T-helper 17 cell (primary cell): ENCODE measurements at regions not wholly inside any gene's neighbourhood (a gene's known extent, or its start where the extent isn't known, plus 50 kb on each side); places are given as distances from the start of the nearest gene placed in this dataset.

Source experiments
- ATAC-seq: fragments of 150-1000 bp; cut with Tn5 transposase; 2 replicates; pipeline ENCODE4 v1.10.0; 2021; ENCODE audit warnings: mild to moderate bottlenecking, moderate library complexity
- DNase-seq, 3 donors: peaks; one replicate each; pipeline versions ENCODE4 v3.0.0 to v3.0.0-alpha.2; 2020 to 2021
- H3K9me3 ChIP-seq: one replicate; pipeline ENCODE4 v1.7.0; 2013; ENCODE audit warnings: low read length, mild to moderate bottlenecking; ENCODE audit not compliant: control insufficient read depth, poor library complexity, severe bottlenecking
- H3K27ac Mint-ChIP-seq: one replicate; pipeline ENCODE4 v1.8.0; 2022; ENCODE audit warnings: mild to moderate bottlenecking, moderate library complexity, mixed read lengths
- H3K27me3 Mint-ChIP-seq: one replicate; pipeline ENCODE4 v1.8.0; 2022; ENCODE audit warnings: mixed read lengths
- H3K36me3 Mint-ChIP-seq: one replicate; pipeline ENCODE4 v1.8.0; 2022; ENCODE audit warnings: low read depth, mixed read lengths
- H3K4me1 Mint-ChIP-seq: one replicate; pipeline ENCODE4 v1.8.0; 2022; ENCODE audit warnings: mild to moderate bottlenecking, mixed read lengths
- H3K4me3 Mint-ChIP-seq: one replicate; pipeline ENCODE4 v1.8.0; 2022; ENCODE audit warnings: mild to moderate bottlenecking, moderate library complexity, mixed read lengths

DNA sequence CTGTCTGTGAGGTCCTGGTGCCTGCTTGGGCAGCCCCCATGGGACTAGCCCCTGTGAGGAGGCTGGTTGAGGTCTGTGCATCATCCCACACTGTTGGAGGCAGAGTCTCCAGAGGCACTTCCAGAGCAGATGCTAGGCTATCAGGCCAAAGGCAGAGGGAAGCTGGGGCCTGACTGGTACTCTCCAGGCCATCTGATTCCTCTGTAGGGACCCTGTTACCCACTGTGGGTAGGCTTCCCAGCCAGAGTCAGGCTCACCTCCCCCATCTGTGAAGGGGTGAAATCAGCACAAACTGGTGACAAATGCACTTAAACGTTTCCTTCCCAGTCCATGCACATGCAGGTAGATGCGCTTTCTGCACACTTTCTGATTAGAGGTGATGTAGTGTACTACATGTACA, 212.6 kb upstream of the TOPAZ1 start:
- no peak for ATAC-seq
- Mint-ChIP-seq H3K36me3 (no peaks in the 10 kb centered on the region), H3K4me1 (no peaks in the 10 kb centered on the region), H3K27me3 (peaks cover 75% of the 10 kb centered on the region), H3K4me3 (no peak overlapping the region), H3K27ac (no peak overlapping the region)
- H3K9me3 ChIP-seq, result no peaks in the 10 kb centered on the region
- DNase-seq, result no peak

DNA sequence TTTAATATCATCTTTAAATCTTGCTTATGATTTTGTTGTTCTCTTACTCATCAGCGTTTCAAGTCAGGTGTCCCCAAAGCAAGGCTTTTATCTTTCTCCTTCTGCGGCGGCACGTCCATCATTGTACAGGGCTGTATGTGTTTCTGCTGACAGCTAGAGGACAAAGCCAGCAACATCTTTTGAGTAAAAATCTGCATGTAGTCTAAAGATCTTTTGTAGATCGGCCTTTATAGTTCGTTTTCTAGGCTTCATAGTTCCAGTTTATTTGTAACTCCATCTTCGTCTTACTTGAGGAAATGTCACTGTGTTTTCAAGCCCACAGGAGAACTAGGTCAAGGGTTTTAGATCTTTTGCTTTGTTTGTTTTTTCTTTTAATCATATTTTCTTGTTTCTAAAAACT, 211.4 kb upstream of the TOPAZ1 start:
- no peak overlapping the region for H3K4me3 Mint-ChIP-seq
- H3K9me3 ChIP-seq, result no peaks in the 10 kb centered on the region
- DNase-seq (no peak), ATAC-seq (no peak)
- no peak overlapping the region for H3K27ac Mint-ChIP-seq
- H3K27me3 Mint-ChIP-seq, result peaks cover 69% of the 10 kb centered on the region
- no peaks in the 10 kb centered on the region for H3K4me1 Mint-ChIP-seq
- H3K36me3 Mint-ChIP-seq, result no peaks in the 10 kb centered on the region

DNA sequence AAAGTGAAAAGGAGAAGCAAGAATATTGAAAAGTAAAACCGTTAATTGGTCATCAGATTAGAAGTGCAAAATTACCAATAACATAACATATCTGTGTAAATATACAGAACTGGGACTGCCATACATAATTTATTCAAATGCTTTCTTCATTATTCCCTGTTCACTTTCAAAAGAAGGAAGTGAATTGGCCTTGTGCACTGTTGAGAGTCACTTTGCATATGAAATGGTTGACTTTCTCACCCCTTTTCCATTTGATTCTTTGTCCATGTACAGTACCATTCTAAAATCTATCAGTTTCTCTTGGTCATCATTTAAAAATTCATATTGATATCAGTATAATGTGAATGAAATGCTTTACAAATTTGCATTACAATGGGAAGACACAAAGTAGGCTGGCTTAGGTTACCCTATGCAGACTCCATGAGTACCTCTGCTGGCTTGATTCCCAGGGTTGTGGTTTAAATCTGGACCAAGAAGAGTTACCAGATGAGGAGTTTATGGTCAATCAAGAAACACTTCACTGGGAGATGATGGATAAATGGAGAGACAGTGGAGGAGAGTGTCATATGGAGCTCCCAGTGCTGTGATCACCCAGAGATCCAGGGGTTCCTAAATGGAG, 210.9 kb upstream of the TOPAZ1 start:
- H3K4me3 Mint-ChIP-seq, result no peak overlapping the region
- ATAC-seq (no peak), DNase-seq (no peak)
- no peaks in the 10 kb centered on the region for H3K4me1 Mint-ChIP-seq
- H3K9me3 ChIP-seq, result no peaks in the 10 kb centered on the region
- no peaks in the 10 kb centered on the region for H3K36me3 Mint-ChIP-seq
- H3K27ac Mint-ChIP-seq, result no peak overlapping the region
- H3K27me3 Mint-ChIP-seq, result peaks cover 67% of the 10 kb centered on the region

DNA sequence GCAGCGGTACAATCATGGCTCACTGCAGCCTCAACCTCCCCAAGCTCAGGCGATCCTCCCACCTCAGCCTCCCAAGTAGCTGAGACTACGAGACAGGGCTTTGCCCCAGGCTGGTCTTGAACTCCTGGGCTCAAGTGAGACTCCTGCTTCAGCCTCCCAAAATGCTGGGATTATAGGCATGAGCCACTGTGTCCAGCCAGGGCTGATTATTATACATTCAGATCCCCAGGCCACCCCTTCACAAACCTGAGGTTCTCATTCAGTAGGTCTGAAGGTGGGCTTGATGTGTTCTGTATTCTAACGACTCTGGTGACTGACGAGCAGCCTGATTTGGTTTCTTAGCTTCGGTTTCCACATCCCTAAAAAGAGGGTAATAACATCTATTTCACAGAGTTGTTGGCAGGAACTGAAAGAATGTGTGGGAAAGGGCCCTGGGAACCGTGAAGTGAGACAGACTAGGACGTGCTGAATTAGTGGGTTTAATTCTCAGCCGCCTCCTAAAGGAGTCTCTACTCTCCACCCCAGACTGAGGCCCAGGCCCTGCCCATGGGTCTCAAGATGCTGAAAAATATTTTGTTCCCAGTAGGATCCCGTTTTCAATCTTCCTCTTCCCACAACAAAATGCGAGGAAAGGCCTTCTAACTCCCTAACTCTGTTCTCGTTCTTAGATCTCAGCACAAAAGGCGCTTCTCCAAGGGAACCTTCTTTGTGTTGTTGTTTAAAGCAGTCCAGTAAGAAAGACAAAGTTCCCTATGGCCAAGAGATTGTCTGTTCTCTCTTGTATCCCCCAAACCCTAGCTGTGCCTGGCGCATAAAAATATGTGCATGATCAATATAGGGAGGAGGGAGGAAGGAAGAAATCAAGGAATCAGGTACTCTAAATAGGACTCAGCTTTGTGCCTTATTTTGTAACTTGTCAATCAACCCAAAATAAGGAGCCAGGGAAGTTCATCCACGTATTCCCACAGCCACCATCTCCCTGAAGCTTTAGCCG, 210.0 kb upstream of the TOPAZ1 start:
- H3K36me3 Mint-ChIP-seq, result no peaks in the 10 kb centered on the region
- no peaks in the 10 kb centered on the region for H3K9me3 ChIP-seq
- H3K4me3 Mint-ChIP-seq, result no peak overlapping the region
- no peak overlapping the region for H3K27ac Mint-ChIP-seq
- ATAC-seq (no peak), DNase-seq (no peak)
- peaks cover 67% of the 10 kb centered on the region for H3K27me3 Mint-ChIP-seq
- no peaks in the 10 kb centered on the region for H3K4me1 Mint-ChIP-seq

DNA sequence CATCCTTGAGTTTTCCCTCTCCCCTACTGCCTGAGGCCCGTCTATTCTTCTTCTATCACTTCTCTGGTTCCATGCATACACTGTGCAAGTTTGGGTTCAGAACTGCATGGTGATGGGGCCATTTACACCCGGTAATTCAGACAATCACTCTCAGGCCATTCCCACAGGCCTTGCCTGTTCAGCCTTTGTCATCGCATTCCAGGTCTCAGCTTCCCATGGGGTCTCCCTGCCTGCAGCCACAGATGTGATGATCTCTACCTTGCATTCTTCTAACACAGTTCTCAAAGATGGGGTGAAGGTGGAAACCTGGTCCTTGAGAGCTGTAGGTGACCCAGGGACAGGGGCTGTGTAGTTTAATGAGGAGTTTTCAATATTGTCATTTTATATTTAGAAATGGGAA, 209.2 kb upstream of the TOPAZ1 start:
- no peaks in the 10 kb centered on the region for H3K4me1 Mint-ChIP-seq
- H3K4me3 Mint-ChIP-seq, result no peak overlapping the region
- peaks cover 67% of the 10 kb centered on the region for H3K27me3 Mint-ChIP-seq
- no peak for DNase-seq
- no peaks in the 10 kb centered on the region for H3K9me3 ChIP-seq
- ATAC-seq, result no peak
- H3K27ac Mint-ChIP-seq, result no peak overlapping the region
- H3K36me3 Mint-ChIP-seq, result no peaks in the 10 kb centered on the region

DNA sequence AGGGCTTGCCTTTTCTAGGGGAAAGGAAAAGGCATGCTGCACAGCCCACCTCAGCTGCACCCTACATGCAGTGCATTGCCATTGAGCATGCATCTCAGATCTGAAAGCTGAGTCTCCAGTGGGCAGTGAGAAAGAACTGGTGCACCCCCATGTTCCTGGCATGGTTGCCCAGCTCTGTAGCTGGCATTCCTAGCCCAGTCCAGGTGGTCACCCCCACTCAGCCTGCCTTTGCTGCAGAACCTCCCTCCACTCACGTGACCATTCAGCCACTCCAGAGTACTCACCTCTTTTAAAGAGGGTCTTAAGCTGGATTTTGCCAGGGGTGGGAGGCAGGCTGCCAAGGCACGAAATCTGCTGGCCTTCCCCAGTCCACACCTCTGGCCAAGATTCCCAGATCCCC, 208.6 kb upstream of the TOPAZ1 start:
- H3K9me3 ChIP-seq, result no peaks in the 10 kb centered on the region
- H3K4me1 Mint-ChIP-seq, result no peaks in the 10 kb centered on the region
- no peaks in the 10 kb centered on the region for H3K36me3 Mint-ChIP-seq
- no peak overlapping the region for H3K27ac Mint-ChIP-seq
- no peak for DNase-seq
- peaks cover 67% of the 10 kb centered on the region for H3K27me3 Mint-ChIP-seq
- ATAC-seq, result no peak
- no peak overlapping the region for H3K4me3 Mint-ChIP-seq

DNA sequence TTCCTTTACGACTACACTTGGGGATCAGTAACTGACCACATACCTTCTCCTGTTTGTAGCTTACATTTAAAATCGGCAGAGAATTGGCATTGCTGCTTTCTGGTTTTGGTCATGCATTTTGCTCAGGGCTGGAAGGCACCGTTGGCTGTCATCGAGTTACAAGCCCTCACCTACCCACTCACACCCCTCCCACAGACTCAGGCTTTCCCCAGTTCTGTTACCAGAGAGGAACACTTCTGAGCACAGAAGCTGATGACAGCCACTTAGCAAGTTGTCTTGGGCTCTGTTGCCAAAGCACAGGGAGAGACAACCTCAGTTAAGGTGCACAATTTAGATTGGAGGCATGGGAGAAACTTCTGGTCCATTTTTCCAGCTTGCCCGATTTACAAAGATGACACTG, 204.8 kb upstream of the TOPAZ1 start:
- H3K9me3 ChIP-seq, result no peaks in the 10 kb centered on the region
- H3K4me3 Mint-ChIP-seq, result no peak overlapping the region
- no peaks in the 10 kb centered on the region for H3K36me3 Mint-ChIP-seq
- H3K27me3 Mint-ChIP-seq, result peaks cover 75% of the 10 kb centered on the region
- ATAC-seq (no peak), DNase-seq (no peak)
- no peak overlapping the region for H3K27ac Mint-ChIP-seq
- H3K4me1 Mint-ChIP-seq, result no peaks in the 10 kb centered on the region

DNA sequence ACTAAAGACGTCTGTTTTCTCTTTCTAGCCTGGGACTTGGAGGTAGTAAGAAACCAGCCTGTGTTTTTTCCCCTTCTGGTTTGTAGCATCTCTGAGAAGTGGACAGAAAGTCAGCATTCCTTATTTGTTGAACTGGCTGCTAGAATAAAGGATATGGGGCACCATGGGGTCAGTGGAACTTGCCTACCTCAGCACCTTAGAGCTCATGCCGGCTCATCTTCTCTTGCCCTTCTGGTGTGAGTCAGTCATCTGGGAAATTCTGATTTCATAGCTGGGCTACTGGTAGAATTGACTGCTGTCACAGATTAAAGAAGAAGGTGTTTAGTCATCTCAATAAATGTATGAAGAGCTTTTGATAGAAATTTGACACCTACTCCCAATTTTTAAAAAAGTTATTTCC, 202.7 kb upstream of the TOPAZ1 start:
- no peak overlapping the region for H3K4me3 Mint-ChIP-seq
- no peaks in the 10 kb centered on the region for H3K36me3 Mint-ChIP-seq
- H3K27me3 Mint-ChIP-seq, result peaks cover 65% of the 10 kb centered on the region
- no peak for ATAC-seq
- no peak for DNase-seq
- no peaks in the 10 kb centered on the region for H3K4me1 Mint-ChIP-seq
- no peak overlapping the region for H3K27ac Mint-ChIP-seq
- H3K9me3 ChIP-seq, result no peaks in the 10 kb centered on the region

DNA sequence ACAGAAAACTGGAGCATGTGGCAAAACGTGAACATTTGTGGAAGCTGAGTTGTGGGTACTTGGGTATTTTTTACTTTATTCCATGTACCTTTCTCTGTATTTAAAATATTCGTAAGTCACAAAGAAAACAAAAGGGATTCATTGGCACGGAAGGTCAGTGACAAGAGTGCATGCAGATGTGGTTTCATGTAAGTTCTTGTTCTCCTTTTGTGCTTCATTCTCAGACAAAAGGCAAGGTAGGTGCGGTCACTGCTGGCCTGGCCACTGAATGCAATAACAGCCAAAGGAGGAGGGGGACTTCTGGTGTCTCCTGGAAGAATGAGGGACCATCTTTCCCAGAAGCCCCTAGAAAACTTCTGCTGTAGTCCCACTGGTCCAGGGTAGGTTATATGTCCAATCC, 200.0 kb upstream of the TOPAZ1 start:
- Mint-ChIP-seq H3K36me3 (no peaks in the 10 kb centered on the region), H3K4me3 (no peak overlapping the region), H3K27me3 (peaks cover 62% of the 10 kb centered on the region), H3K4me1 (peaks cover 3% of the 10 kb centered on the region), H3K27ac (no peak overlapping the region)
- no peak for DNase-seq
- ATAC-seq, result no peak
- H3K9me3 ChIP-seq, result no peaks in the 10 kb centered on the region

DNA sequence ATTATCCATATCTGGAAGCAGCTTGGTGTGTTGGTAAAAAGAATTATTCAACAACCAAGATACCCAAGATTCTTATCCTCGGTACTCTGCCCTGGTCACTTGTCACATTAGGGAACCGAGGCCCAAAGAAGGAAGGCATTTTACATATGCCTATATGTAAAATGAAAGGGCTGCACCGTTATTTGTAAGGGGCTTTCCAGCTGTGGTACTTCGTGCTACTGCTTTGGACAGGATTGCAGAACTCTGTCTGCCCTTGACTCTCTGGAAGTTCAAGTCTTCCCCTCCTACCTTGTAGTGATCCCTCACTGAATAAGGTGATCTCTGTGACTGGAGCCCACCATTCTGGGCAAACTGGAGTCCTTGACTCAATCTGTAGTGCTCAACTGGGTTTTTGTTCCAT, 198.9 kb upstream of the TOPAZ1 start:
- Mint-ChIP-seq H3K27me3 (peaks cover 58% of the 10 kb centered on the region), H3K27ac (no peak overlapping the region), H3K4me1 (peaks cover 3% of the 10 kb centered on the region), H3K4me3 (no peak overlapping the region), H3K36me3 (no peaks in the 10 kb centered on the region)
- DNase-seq (no peak), ATAC-seq (no peak)
- no peaks in the 10 kb centered on the region for H3K9me3 ChIP-seq

DNA sequence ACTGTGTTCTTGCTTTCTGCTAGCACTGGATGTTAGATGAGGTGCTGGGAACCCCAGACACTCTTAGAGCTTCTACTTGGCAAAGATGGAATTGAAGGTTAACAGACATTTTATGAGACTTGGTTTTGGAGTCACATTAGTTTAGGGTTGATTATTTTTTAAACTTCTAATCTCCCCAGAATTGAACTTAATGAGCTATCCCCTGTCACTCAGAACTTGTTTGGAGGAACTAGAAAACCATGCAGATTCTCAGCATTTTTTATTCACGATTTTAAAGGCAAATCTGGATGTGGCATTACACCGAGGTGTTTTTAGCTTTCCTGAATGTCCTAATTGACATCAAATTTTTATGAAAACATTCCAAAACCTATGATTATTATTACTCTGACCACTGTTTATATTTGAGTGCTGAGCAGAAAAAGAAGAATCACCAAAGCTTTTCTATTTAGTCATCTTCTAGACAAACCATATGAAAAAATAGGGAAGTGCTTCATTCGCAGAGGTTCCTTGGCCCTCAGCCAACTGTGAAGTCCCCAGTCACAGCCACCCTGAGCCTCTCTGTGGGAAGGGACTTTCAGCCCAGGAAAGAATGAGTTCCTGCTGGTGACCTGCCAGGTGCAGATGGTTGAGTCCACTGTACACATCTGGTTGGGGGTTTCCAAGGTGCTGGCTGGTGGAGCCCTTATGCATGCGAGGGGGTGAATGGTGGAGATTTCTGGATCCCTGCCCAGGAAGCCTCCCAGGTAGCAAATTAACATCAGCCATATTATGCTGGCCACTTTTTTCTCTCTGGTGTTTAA, 196.0 kb upstream of the TOPAZ1 start:
- ATAC-seq (peak; percentile 85), DNase-seq (no peak)
- no peaks in the 10 kb centered on the region for H3K36me3 Mint-ChIP-seq
- H3K4me3 Mint-ChIP-seq, result no peak overlapping the region
- no peak overlapping the region for H3K27ac Mint-ChIP-seq
- peaks cover 52% of the 10 kb centered on the region for H3K27me3 Mint-ChIP-seq
- no peaks in the 10 kb centered on the region for H3K9me3 ChIP-seq
- peaks cover 3% of the 10 kb centered on the region for H3K4me1 Mint-ChIP-seq

DNA sequence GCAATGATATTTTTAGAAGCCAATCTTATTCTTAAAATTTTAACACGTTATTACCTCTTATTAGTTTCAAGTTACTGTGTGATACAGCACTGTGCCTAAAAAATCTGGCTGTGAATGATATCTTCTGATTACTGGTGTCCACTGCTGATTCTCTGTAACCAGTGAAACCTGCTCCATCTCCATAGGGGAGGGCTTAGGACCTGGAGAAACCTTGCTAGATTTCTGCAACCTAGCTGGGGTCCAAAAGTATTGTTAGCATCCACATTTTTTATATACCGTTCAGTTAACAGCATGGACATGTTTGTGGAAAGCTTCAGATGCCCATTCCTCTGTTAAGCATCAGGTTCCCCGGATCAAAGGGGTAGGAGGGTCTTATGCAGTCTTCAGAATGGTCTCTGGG, 193.9 kb upstream of the TOPAZ1 start:
- no peak for ATAC-seq
- H3K27me3 Mint-ChIP-seq, result peaks cover 64% of the 10 kb centered on the region
- H3K4me1 Mint-ChIP-seq, result peaks cover 3% of the 10 kb centered on the region
- H3K36me3 Mint-ChIP-seq, result no peaks in the 10 kb centered on the region
- H3K9me3 ChIP-seq, result no peaks in the 10 kb centered on the region
- no peak overlapping the region for H3K4me3 Mint-ChIP-seq
- DNase-seq, result no peak
- no peak overlapping the region for H3K27ac Mint-ChIP-seq

DNA sequence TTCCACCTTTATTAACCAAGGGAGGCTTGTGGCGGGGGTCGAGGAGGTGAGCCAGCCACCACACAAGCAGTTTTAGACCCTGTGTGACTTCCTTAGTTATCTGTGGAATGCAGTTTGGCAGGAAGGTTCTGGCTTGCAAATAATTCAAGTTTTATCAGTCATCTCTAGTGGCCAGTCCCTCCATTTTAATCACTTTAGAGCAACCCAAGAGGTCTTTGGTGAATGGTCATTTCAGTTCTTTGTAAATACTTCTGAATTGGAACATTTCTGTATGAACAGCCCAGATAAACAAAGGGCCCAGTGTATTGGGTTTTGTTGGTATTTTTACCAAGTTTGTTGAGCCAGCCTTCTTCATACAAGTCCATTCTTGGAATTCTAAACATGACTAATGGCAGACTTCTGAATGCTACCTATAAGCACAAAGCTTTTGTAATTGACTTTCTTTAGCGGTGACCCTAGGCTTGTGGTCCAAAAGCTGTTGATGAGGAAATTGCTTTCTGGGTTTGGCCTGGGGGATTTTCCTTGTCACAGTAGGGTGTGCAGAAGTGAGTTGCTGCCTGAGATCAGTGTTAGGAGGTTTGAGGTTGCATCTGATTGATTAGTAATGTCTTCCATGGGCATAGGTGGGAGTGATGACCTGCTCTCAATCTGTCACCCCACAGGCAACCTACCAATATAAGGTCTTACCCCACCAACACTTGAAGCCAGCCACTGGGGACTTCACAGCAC, 193.3 kb upstream of the TOPAZ1 start:
- ATAC-seq (no peak), DNase-seq (no peak)
- peaks cover 3% of the 10 kb centered on the region for H3K4me1 Mint-ChIP-seq
- H3K27me3 Mint-ChIP-seq, result peaks cover 60% of the 10 kb centered on the region
- H3K4me3 Mint-ChIP-seq, result no peak overlapping the region
- no peak overlapping the region for H3K27ac Mint-ChIP-seq
- no peaks in the 10 kb centered on the region for H3K36me3 Mint-ChIP-seq
- H3K9me3 ChIP-seq, result no peaks in the 10 kb centered on the region
